ENCODE measurements at regions not wholly inside any gene's neighbourhood (a gene's known extent, or its start where the extent isn't known, plus 50 kb on each side); places are given as distances from the start of the nearest gene placed in this dataset.

DNA sequence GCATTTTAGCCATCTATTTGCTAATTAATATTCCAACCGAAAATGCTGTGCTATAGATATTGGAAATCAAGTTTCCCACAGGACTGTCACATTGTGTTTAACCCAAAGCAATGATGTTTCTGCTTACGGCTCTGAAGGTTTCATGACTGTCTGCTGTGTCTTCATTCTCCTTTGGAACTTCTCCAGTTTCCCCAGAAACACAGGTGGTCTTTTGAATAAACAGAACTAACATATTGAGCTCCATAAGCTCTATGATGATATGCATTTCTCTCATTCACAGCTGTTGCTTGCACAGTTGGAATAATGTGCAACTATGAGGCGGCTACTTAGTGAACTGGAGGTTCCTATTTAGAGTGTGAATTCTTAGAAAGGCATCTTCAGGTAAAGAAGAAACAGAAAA lies 266.0 kb upstream of the ID4 start:
- Histone ChIP-seq H3K9me3 (ENCODE audit: control insufficient read depth, insufficient read depth, low read length) (peaks cover 3% of the 10 kb centered on the region; the same call in 1 of the 2 replicates), H3K27me3 (ENCODE audit: control insufficient read depth, insufficient read depth, low read length) (no peaks in the 10 kb centered on the region), H3K18ac (ENCODE audit: low read depth, low read length) (no peak overlapping the region), H3K56ac (ENCODE audit: extremely low read depth, insufficient read depth, low read length) (no peak overlapping the region), H2AFZ (replicated peaks; ENCODE audit: low read length, poor library complexity) (no peak overlapping the region), H4K20me1 (ENCODE audit: insufficient read depth, low read length) (no peaks in the 10 kb centered on the region), H3K4me2 (ENCODE audit: low read depth, low read length) (no peak overlapping the region), H3K4ac (ENCODE audit: low read depth, low read length) (no peak overlapping the region), H3K36me3 (ENCODE audit: control insufficient read depth, insufficient read depth, low read length) (no peaks in the 10 kb centered on the region), H2BK5ac (ENCODE audit: low read depth, low read length, poor library complexity, severe bottlenecking) (no peak overlapping the region), H2AK9ac (replicated peaks; ENCODE audit: low read depth, low read length, poor library complexity) (no peak overlapping the region), H4K8ac (ENCODE audit: low read depth in 2 of 2, low read length in 2 of 2) (no peak overlapping the region), H2BK120ac (ENCODE audit: low read depth, low read length) (no peak overlapping the region), H4K91ac (ENCODE audit: insufficient read depth, low read depth, low read length) (no peak overlapping the region), H3K4me1 (ENCODE audit: control insufficient read depth, insufficient read depth, low read length) (no peaks in the 10 kb centered on the region), H3K27ac (ENCODE audit: insufficient read depth, low read length) (no peak overlapping the region), H3K23ac (ENCODE audit: low read depth, low read length) (no peak overlapping the region), H4K5ac (ENCODE audit: low read depth, low read length) (no peak overlapping the region), H3K9me1 (ENCODE audit: insufficient read depth, low read length) (no peaks in the 10 kb centered on the region), H3K4me3 (ENCODE audit: insufficient read depth, low read depth, low read length) (no peak overlapping the region), H3K79me1 (ENCODE audit: low read depth in 1 of 2, low read length in 2 of 2) (no peaks in the 10 kb centered on the region), H2BK20ac (ENCODE audit: low read depth, low read length) (no peak overlapping the region), H3K9ac (ENCODE audit: low read depth, low read length) (no peak overlapping the region), H2BK15ac (ENCODE audit: low read depth, low read length) (no peak overlapping the region), H3K14ac (replicated peaks; ENCODE audit: low read depth, low read length) (no peak overlapping the region), H2AK5ac (ENCODE audit: low read depth, low read length) (no peak overlapping the region)
- dilution Hi-C loops (cut with HindIII; ENCODE audit: low sequenced_read_pairs, unreplicated experiment) (no loop called here), intact Hi-C loops (cut with micrococcal nuclease) (no loop called here), in situ Hi-C loops (cut with MboI; ENCODE audit: low sequenced_read_pairs) (no loop called here)
- WGBS, 2 experiments (ENCODE audit: extremely low coverage in 2 of 2, insufficient read length in 1 of 2), result no CpG with 5 or more reads among the region's 3 CpGs
- BruUV-seq (replicated peaks), result no TSS peak
- CTCF ChIA-PET, result no interaction called here
- TF ChIP-seq RFX5 (IDR thresholded peaks at IDR 0.05; ENCODE audit: low read depth, low read length), result no peak
- TF ChIP-seq POLR2A (IDR thresholded peaks at IDR 0.05; ENCODE audit: low read depth, low read length), result no peak
- no peak for TF ChIP-seq RCOR1 (IDR thresholded peaks at IDR 0.05; ENCODE audit: insufficient replicate concordance, low read length)
- TF ChIP-seq, protein P1, sequence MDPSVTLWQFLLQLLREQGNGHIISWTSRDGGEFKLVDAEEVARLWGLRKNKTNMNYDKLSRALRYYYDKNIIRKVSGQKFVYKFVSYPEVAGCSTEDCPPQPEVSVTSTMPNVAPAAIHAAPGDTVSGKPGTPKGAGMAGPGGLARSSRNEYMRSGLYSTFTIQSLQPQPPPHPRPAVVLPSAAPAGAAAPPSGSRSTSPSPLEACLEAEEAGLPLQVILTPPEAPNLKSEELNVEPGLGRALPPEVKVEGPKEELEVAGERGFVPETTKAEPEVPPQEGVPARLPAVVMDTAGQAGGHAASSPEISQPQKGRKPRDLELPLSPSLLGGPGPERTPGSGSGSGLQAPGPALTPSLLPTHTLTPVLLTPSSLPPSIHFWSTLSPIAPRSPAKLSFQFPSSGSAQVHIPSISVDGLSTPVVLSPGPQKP (IDR thresholded peaks at IDR 0.05; ENCODE audit: borderline replicate concordance, low read depth, low read length), result no peak
- no peak for TF ChIP-seq CHD1 (IDR thresholded peaks at IDR 0.05; ENCODE audit: low read depth, low read length)
- TF ChIP-seq RAD21 (IDR thresholded peaks at IDR 0.05; ENCODE audit: low read length), result no peak
- TF ChIP-seq, protein P2, sequence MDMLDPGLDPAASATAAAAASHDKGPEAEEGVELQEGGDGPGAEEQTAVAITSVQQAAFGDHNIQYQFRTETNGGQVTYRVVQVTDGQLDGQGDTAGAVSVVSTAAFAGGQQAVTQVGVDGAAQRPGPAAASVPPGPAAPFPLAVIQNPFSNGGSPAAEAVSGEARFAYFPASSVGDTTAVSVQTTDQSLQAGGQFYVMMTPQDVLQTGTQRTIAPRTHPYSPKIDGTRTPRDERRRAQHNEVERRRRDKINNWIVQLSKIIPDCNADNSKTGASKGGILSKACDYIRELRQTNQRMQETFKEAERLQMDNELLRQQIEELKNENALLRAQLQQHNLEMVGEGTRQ (IDR thresholded peaks at IDR 0.05; ENCODE audit: low read depth, low read length), result no peak
- TF ChIP-seq MXI1 (IDR thresholded peaks at IDR 0.05; ENCODE audit: borderline replicate concordance, low read depth, low read length), result no peak
- no peak for TF ChIP-seq NFE2L2 (IDR thresholded peaks at IDR 0.05; ENCODE audit: low read depth, low read length)
- no peak for TF ChIP-seq FOS (IDR thresholded peaks at IDR 0.05; ENCODE audit: low read depth, low read length)
- TF ChIP-seq MAZ (IDR thresholded peaks at IDR 0.05; ENCODE audit: borderline replicate concordance, low read depth, low read length), result no peak
- ATAC-seq (ENCODE audit: low read depth) (no peak), DNase-seq (no peak)
- POLR2A ChIA-PET (ENCODE audit: unreplicated experiment), result no interaction called here

Data from IMR-90 (cell line).